ENCODE measurements at regions not wholly inside any gene's neighbourhood (a gene's known extent, or its start where the extent isn't known, plus 50 kb on each side); places are given as distances from the start of the nearest gene placed in this dataset.

- DNase-seq (ENCODE audit: low spot score), result no peak
Measured at GRCh38 chr17:79317916-79318315, 243.3 kb downstream of the ENGASE start.

- no peak for DNase-seq (ENCODE audit: low spot score)
Measured at GRCh38 chr17:79316805-79317204, 242.2 kb downstream of the ENGASE start.

GRCh38 chr17:79315358-79316105, 240.9 kb downstream of the ENGASE start:
- no peak for DNase-seq (ENCODE audit: low spot score)

DNA sequence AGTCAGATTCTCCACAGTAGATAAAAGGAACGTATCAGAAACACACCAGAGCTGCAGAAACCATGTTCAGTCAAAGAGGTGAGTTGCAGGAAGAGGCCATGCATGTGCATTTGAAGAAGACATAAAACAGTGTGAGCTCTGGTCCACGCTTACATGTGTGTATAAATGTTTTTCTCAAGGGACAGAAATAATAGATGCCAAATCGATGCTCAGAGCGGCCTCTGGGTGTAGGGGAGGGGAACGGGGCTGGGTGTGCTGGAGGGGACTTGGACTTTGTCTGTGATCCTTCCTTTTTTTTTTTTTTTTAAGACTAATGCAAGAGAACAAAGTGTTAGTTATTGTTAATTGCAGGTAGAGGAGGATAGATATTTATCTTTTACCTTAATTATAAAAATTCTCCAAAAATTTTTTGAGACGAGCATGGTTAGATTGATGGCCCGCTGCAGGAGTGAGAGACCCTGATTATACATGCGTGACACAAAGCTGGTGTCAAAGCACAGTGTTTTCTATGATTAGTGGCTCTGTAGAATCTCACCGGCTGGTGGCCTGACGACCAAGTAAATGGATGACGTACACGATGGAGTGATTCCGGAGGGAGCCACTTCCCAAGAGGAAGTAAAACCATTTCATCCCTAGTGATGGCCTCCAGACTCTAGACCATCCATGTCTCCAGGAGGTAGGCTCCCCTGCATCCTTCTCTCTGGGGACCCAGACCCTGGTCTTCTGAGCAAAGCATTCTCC, 240.2 kb downstream of the ENGASE start:
- DNase-seq (ENCODE audit: low spot score), result no peak

DNA sequence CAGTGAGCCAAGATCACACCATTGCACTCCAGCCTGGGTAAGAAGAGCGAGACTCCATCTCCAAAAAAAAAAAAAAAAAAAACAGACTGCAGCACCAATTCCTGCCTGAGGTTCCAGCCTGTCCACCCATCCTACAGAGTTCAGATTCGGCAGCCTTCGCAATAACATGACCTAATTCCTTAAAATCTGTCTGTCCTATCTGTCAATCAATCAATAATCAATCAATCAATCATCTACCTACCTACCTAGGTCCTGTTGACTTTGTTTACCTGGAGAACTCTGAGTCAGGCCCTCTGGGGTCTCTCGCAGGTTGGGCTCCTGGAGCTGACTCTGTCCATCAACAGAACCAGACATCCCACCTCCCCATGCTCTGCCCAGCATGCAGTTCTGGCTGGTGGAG, 236.7 kb downstream of the ENGASE start:
- no peak for DNase-seq (ENCODE audit: low spot score)

GRCh38 chr17:79306424-79307318, 232.0 kb downstream of the ENGASE start:
- no peak for DNase-seq (ENCODE audit: low spot score)

GRCh38 chr17:79305768-79306423, 231.3 kb downstream of the ENGASE start:
- DNase-seq (ENCODE audit: low spot score), result peak; percentile 38

DNA sequence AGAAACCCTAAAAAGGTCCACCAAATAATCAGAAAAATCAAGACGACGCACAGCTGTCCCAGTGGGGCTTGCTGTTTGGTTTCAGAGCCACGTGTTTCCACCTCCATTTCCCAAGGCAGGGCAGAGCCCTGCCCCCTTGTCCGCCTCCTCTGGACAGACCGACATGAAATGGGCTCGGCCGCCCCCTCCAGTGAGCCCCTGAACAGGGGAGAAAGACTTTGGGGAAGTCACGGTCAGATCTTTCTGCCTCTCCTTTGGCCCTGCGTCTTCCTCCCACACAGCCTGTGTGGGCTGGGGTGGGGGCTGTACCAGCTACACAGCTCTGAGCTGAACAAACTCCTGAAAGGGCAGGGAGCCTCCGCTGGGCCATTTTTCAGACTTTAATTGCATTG, 230.7 kb downstream of the ENGASE start:
- no peak for DNase-seq (ENCODE audit: low spot score)

DNA sequence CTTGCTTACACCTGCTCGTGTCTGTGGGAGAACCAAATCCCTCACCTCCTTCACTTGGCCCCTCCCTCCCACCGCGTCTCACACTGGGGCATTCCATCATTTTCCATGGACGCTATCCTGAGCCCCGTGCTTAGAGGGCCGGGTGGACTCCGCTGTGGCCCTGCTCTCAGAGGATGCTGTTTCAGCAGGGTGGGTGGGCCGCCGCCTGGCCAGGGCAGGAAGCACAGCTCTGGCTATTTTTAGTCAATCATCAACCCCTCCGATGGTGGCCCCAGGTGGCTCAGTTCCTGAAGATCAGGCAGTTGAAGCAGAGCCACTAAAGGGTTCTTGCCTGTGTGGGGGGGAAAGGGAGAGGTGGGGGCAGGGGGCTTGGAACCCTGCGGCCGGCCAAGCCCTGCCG, 230.3 kb downstream of the ENGASE start:
- no peak for DNase-seq (ENCODE audit: low spot score)

- no peak for DNase-seq (ENCODE audit: low spot score)
Measured at GRCh38 chr17:79303641-79304205, 229.1 kb downstream of the ENGASE start.

DNA sequence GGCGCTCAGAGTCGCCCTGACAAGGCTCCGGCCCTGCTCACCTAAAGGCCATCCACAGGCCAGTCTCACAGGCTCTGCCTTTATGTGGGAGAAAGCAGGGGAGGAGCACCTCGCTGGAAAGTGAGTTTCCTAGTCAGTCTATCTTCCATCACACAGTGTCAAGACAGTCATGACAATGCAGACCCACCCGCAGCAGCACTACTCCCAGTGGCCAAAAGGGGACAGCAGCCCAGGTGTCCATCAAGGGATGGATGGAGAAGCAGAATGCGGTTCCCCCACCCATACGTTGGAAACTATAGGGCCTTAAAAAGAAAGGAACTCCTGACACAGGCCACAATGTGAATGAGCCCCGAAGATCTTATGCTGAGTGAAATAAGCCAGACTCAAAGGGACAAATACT, 226.8 kb downstream of the ENGASE start:
- DNase-seq (ENCODE audit: low spot score), result no peak

GRCh38 chr17:79299349-79299748, 224.7 kb downstream of the ENGASE start:
- DNase-seq (ENCODE audit: low spot score), result no peak

GRCh38 chr17:79298799-79299198, 224.2 kb downstream of the ENGASE start:
- DNase-seq (ENCODE audit: low spot score), result no peak

- DNase-seq (ENCODE audit: low spot score), result no peak
Measured at GRCh38 chr17:79296243-79296642, 221.6 kb downstream of the ENGASE start.

GRCh38 chr17:79295307-79295706, 220.7 kb downstream of the ENGASE start:
- DNase-seq (ENCODE audit: low spot score), result no peak

DNA sequence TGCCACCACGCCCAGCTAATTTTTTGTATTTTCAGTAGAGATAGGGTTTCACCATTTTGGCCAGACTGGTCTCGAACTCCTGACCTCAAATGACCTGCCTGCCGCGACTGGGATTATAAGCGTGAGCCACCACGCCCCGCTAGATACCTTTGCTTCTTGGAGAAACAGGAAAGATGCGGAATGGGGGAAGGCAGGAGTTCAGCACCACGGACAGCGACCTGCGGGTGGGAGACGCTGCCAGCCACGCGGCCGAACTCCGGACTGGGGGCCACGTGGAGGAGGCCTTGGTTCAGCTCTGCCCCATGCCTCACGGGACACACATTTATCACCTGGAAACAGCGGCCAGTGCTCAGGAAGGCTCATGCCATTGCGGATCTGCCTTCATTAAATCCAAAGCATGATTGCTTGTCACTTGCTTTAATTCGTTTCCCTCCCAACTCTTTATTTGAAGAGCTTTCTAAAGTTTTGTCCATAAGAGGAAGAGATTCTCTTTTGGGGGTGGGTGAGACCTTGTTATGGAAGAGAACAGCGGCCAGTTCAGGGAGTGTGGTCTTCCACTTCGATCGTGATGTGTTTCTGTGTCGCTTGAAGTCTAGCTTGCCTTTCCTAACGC, 219.9 kb downstream of the ENGASE start:
- DNase-seq (ENCODE audit: low spot score), result peak; percentile 60

GRCh38 chr17:79292501-79292900, 217.9 kb downstream of the ENGASE start:
- DNase-seq (ENCODE audit: low spot score), result no peak

DNA sequence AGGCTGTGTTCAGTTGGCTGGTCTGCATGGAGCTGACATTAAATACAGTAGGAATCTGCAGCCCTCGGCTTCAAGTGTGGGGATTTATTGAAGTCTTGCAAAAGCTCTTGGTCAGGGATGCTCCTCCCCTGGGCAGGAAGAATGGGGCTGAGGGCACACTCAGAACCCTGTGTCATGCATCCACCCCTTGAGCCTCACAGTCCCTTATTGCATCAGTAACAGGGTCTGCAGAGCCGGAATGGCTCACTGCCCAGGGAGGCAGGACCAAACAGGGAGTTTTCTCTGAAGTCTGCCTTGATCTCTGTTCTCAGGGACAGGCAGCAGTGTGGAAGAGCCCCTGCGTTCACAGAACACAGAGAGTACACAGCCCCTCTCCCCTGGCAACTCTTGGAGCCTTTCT, 216.8 kb downstream of the ENGASE start:
- peak; percentile 69 for DNase-seq (ENCODE audit: low spot score)

DNA sequence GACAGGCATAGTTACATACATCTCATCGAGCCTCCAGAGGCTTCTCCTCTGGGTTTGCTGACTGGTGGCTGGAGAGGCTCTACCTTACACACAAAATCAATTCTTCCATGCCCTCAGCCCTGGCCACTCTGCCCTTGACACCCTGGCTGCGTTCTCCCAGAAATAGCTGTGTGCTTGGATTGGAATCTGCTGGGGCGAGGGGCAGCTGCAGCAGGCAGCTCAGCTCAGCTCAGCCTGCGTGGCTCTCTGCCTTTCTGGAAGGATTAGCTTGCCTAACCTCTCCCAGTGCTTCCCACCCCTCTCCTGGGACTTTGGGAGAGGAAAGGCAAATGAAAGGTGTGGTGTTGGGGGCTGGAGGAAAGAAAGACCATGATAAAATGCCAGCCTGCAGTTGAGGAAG, 216.1 kb downstream of the ENGASE start:
- no peak for DNase-seq (ENCODE audit: low spot score)

GRCh38 chr17:79288950-79289349, 214.3 kb downstream of the ENGASE start:
- DNase-seq (ENCODE audit: low spot score), result no peak

DNA sequence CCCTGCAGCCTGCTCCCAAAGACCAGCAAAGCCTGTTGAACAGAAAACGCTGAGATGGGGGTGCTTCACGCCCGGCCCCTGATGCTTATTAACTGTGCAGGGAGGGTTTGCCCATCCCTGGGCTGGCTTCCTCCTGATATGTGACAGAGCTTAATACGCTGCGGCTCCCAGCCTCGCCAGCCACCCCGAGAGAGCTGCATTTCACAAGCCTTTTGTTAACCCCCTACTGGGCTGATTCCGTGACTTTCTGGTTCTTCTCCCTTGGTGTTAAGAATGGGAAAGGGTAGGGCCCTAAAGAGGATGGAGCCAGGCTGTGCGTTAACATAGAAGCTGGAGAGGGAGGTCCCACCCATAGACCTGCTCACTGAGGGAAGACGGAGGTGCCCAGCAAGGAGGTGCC, 211.8 kb downstream of the ENGASE start:
- no peak for DNase-seq (ENCODE audit: low spot score)
